Thoracic aorta (tissue), 2 donors: ENCODE measurements at regions not wholly inside any gene's neighbourhood (a gene's known extent, or its start where the extent isn't known, plus 50 kb on each side); places are given as distances from the start of the nearest gene placed in this dataset.

Experiments used
- ATAC-seq: fragments of 150-250 bp; one replicate; pipeline ENCODE4 v1.8.0; 2017; ENCODE audit warnings: low read depth; ENCODE audit not compliant: insufficient number of reproducible peaks, low FRiP score
- DNase-seq: peaks from one replicate; pipeline ENCODE4 v3.0.0-alpha.2; 2020; ENCODE audit warnings: low spot score
- H3K27ac ChIP-seq, 2 donors: fragments of 200-600 bp; sonication (generic); 1 replicate in 1 of 2; 2 replicates in 1 of 2; pipeline ENCODE4 v1.5.1; 2016; ENCODE audit warnings: mild to moderate bottlenecking in 2 of 2, moderate library complexity in 2 of 2
- H3K27me3 ChIP-seq: fragments of 200-600 bp; sonication (generic); replicated peaks from 2 replicates; pipeline ENCODE4 v1.6.0; 2016; ENCODE audit warnings: mild to moderate bottlenecking; ENCODE audit not compliant: insufficient read depth
- H3K36me3 ChIP-seq: fragments of 200-600 bp; sonication (generic); one replicate; pipeline ENCODE4 v1.5.1; 2016
- H3K4me1 ChIP-seq, 2 donors: fragments of 200-600 bp; sonication (generic); 1 replicate in 1 of 2; 2 replicates in 1 of 2; pipeline versions ENCODE4 v1.5.1 to v1.6.0; 2016; ENCODE audit warnings: low read depth in 2 of 2, mild to moderate bottlenecking in 1 of 2; ENCODE audit not compliant: control insufficient read depth in 1 of 2
- H3K4me3 ChIP-seq: fragments of 200-600 bp; sonication (generic); 2 replicates; pipeline ENCODE4 v1.5.1; 2016; ENCODE audit warnings: mild to moderate bottlenecking
- H3K9me3 ChIP-seq: fragments of 200-600 bp; sonication (generic); 2 replicates; pipeline ENCODE4 v1.5.1; 2016
- TF ChIP-seq, protein P1 (sequence below): fragments of 200-600 bp; sonication (generic); IDR thresholded peaks from one replicate; pipeline ENCODE4 v1.5.1; 2019; ENCODE audit warnings: antibody characterized with exemption

DNA sequence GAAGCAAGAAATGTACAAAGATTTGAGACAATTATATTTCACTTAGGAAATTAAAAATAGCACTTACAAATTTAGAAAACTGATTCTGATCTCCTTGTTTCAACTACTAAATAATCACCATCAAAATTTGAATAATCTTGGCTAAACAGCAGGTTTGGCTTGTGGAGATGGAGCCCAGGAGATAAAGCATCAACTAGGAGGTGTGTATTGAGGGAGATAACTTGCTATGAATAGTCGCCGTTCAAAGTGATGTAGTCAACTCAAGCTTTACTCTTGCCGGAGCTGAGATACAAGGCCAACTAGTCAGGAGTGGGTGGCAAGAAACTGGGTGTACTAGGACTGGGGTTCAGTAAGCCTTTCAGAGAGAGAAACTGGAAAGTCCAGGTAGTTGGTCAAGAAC, 117.7 kb downstream of the TRMT11 start:
- Histone ChIP-seq H3K27ac (no peak overlapping the region), H3K9me3 (no peaks in the 10 kb centered on the region), H3K4me3 (no peak overlapping the region), H3K27me3 (no peaks in the 10 kb centered on the region), H3K36me3 (no peaks in the 10 kb centered on the region), H3K4me1 (peaks cover 5 to 6% of the 10 kb centered on the region in 2 donors)
- DNase-seq (no peak), ATAC-seq (no peak)
- TF ChIP-seq, protein P1, sequence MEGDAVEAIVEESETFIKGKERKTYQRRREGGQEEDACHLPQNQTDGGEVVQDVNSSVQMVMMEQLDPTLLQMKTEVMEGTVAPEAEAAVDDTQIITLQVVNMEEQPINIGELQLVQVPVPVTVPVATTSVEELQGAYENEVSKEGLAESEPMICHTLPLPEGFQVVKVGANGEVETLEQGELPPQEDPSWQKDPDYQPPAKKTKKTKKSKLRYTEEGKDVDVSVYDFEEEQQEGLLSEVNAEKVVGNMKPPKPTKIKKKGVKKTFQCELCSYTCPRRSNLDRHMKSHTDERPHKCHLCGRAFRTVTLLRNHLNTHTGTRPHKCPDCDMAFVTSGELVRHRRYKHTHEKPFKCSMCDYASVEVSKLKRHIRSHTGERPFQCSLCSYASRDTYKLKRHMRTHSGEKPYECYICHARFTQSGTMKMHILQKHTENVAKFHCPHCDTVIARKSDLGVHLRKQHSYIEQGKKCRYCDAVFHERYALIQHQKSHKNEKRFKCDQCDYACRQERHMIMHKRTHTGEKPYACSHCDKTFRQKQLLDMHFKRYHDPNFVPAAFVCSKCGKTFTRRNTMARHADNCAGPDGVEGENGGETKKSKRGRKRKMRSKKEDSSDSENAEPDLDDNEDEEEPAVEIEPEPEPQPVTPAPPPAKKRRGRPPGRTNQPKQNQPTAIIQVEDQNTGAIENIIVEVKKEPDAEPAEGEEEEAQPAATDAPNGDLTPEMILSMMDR: no peak

DNA sequence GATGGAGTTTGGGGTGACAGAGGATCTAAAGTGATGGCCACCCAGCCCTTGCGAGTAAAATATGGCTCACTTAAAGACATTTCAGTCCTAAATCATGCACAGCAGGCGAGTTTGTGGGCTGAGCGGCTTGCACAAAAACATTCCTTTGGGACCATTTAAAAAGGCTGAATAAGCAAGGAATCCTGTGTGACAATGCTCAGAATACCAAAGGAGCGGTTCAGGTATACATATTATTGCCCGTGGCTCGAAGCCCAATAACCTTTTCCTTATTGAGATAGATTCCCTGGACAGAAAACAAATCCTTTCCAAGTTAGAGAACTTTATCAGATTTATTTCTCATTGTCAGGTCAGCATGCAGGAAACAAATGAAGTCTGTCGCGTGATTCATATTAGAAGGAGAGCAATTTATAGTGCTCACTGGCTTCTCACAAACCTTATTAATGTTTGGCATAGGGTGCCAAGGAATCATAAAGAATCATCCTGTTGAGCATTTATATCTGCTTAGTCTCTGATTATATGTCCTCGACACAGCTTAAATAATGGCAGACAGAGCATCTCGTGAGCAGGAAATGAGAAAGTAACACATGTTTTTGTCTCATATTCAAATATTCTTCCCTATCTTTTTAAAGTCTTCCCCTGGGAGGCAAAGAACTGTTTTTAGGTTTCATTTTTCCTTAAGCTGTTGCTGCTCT, 121.3 kb downstream of the TRMT11 start:
- DNase-seq (no peak), ATAC-seq (no peak)
- TF ChIP-seq, protein P1: no peak
- no peaks in the 10 kb centered on the region for H3K9me3 ChIP-seq
- no peak overlapping the region for H3K27ac ChIP-seq
- H3K4me3 ChIP-seq: peak overlapping the region; percentile 3
- peaks cover 6 to 10% of the 10 kb centered on the region in 2 donors for H3K4me1 ChIP-seq
- no peaks in the 10 kb centered on the region for H3K36me3 ChIP-seq
- no peaks in the 10 kb centered on the region for H3K27me3 ChIP-seq

DNA sequence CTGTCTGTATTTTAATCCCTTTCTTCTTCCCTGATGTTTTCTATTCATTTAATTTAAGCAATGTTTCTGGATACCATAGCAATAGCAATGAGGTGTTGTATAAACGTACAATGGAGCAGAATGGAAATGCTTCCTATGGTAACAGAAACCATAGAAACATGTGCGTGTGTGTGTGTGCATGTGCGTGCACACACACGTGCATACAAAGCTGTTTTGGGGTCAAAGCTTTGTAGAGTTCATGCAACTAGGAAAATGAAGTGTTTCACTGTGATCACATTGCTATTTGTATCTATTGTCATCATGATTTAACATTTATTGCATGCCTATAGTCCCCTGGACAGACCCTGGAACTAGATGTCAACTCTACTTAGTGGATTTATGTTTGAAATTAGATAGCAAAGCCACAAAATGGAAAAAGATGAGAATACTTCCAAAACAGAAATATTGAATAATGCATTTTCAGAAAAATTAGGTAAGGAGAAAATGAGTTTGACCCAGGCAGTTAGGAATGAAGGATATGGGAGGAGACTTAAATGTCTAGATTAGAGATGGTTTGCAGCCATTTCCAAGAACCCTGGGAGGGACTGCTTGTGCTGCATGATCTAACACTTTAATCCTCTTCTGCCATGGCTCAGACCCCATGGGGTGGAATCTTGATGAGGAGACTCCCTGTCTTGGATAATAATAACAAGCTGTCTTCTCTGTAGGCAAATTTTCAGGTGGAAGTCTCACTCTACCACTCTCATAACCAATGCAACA, 124.4 kb downstream of the TRMT11 start:
- Histone ChIP-seq H3K36me3 (no peaks in the 10 kb centered on the region), H3K9me3 (no peaks in the 10 kb centered on the region), H3K4me1 (peaks cover 6 to 10% of the 10 kb centered on the region in 2 donors), H3K4me3 (no peak overlapping the region), H3K27me3 (no peaks in the 10 kb centered on the region), H3K27ac (no peak overlapping the region)
- ATAC-seq (no peak), DNase-seq (no peak)
- TF ChIP-seq, protein P1: no peak

DNA sequence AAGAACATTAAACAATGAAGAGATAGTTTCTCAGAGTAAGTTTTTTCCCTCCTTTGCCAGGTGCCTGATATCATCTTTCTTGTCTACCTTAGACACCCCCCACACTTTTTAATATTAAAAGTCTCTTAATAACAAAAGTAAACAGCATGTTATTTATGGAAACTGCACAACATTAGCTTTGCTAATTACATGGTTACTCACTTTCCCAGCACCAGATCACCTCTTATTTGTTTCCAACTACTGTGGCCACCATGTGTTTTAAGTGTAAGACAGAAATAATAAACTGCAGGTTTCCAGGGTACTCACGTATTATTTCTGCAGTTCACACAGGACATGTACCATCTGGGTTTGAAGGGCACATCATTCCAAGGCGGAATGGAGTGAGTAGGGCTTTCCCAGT, 125.0 kb downstream of the TRMT11 start:
- no peaks in the 10 kb centered on the region for H3K9me3 ChIP-seq
- H3K27me3 ChIP-seq: no peaks in the 10 kb centered on the region
- no peaks in the 10 kb centered on the region for H3K36me3 ChIP-seq
- TF ChIP-seq, protein P1: no peak
- peaks cover 6 to 10% of the 10 kb centered on the region in 2 donors for H3K4me1 ChIP-seq
- ATAC-seq: no peak
- H3K4me3 ChIP-seq: no peak overlapping the region
- DNase-seq: no peak
- H3K27ac ChIP-seq: no peak overlapping the region

DNA sequence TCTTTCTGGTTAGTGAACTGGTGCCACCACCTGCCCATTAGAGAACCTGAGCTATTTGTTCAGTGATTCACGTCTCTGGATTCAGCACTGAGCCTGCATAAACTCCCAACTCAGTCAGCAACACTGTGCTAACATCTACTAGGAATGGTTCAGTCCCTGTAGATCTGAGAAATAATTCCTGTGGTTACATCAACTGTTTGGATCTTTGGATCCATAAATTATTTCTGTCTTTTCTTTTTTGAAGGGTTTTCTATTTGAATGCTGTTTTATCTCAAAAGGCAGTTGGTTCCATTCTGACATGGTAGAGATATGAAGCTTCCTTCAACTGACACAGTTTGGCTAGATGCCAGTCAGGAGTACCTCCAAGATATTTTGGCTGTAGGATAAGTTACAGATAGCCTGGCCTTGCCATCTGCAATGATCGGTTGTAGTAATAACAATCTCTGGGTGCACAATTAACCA, 125.9 kb downstream of the TRMT11 start:
- TF ChIP-seq, protein P1: no peak
- H3K36me3 ChIP-seq: no peaks in the 10 kb centered on the region
- no peak for DNase-seq
- ATAC-seq: no peak
- H3K9me3 ChIP-seq: no peaks in the 10 kb centered on the region
- peaks cover 6 to 10% of the 10 kb centered on the region in 2 donors for H3K4me1 ChIP-seq
- no peak overlapping the region for H3K4me3 ChIP-seq
- H3K27ac ChIP-seq: no peak overlapping the region
- no peaks in the 10 kb centered on the region for H3K27me3 ChIP-seq
